ENCODE measurements at regions not wholly inside any gene's neighbourhood (a gene's known extent, or its start where the extent isn't known, plus 50 kb on each side); places are given as distances from the start of the nearest gene placed in this dataset.

GRCh38 chr12:24759155-24759554, 189.7 kb downstream of the BCAT1 start:
- H3K27me3 Mint-ChIP-seq: no peaks in the 10 kb centered on the region
- H3K9me3 Mint-ChIP-seq (ENCODE audit: low read depth): no peaks in the 10 kb centered on the region
- no peak for ATAC-seq
- H3K4me1 Mint-ChIP-seq: peaks cover 17% of the 10 kb centered on the region
- H3K27ac Mint-ChIP-seq: no peak overlapping the region
- CTCF ChIA-PET: no interaction called here
- DNase-seq: no peak
- no peak overlapping the region for H3K4me3 Mint-ChIP-seq
- peaks cover 3% of the 10 kb centered on the region for H3K36me3 Mint-ChIP-seq

- Mint-ChIP-seq H3K4me1 (peaks cover 33% of the 10 kb centered on the region), H3K4me3 (no peak overlapping the region), H3K9me3 (ENCODE audit: low read depth) (no peaks in the 10 kb centered on the region), H3K36me3 (peaks cover 2% of the 10 kb centered on the region), H3K27ac (no peak overlapping the region), H3K27me3 (no peaks in the 10 kb centered on the region)
- CTCF ChIA-PET: no interaction called here
- ATAC-seq (no peak), DNase-seq (no peak)
Observed at GRCh38 chr12:24756479-24757024, 192.3 kb downstream of the BCAT1 start.

DNA sequence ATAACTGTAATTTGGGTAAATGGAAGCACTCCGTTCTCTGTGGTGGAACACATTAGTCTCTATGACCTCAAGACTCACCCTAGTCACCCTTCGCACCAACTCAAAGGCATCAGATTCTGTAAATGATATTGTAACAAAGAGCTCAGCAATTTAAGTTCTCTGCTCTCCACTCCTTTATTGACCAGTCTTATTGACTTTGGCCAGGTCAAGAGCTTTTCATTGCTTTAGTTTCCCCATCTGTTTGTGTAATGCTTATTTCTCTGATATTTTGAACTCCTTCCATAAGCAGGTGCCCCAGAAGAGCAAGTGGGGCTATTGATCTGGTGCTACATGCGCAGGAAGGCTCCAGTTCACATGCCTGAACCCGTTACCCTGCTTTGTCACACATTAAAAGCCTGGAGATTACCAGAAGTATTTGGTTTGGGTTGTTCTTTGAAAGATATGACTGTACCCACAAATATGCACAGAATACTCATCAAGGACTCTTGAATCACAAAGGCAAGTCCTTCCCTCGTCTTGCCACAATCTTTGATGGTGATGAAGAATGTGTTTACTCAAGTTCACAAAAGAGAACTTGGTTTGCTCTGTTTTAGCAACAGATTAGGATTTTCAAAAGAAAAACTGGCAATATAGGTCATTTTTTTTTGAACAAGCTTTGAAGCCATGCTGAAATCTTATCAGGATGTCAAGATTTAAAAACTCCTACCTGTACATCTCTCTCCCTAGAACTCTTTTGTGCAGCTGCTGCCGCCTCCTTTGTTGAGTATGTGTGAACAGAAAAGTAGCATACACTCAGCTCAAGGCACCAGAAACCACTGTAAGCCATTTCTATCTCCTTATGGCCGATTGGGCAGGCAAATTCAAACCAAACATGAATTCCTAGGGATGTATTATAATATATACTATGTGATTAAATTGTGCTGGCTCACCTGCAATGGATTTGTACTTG, 193.9 kb downstream of the BCAT1 start:
- peak; percentile 45 for ATAC-seq
- Mint-ChIP-seq H3K4me3 (no peak overlapping the region), H3K27me3 (no peaks in the 10 kb centered on the region), H3K36me3 (peaks cover 2% of the 10 kb centered on the region), H3K9me3 (ENCODE audit: low read depth) (no peaks in the 10 kb centered on the region), H3K27ac (peak overlapping the region; percentile 42), H3K4me1 (peaks cover 37% of the 10 kb centered on the region)
- DNase-seq: no peak
- CTCF ChIA-PET: interaction anchor here (0.9 kb wide), 2 partner anchors 41 to 83 kb away, joined by 3 read pairs; no protein-coding TSS in a partner anchor

DNA sequence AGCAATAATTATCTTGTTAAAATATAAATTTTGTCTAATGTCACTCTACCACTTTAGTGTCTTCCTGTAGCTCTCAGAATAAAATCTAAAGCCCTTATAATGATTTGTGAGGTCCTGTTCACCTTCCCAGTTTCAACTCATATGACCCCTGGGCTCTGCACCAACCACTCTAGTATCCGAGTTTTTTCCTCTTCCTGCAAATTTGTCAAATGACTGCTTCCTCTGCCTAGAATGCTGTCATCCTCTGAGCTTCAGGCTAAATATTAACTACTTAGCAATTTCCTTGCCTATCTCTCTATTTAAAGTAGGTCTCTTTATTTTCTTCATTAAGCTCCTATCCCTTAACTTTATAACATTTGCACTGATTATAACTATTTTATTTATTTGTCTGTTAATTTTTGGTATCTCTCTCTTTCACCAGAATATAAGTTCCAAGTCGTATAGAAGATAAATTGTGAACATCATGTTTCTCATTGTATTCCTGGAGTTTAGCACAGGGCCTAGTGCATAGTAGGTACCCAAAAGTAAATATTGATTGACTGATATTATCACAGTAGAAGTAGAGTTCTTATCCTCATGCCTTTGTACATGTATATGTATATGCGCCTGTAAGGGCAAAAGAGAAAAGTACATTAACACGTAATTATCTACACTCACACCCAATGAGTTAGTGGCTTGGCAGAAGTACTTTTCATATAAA, 196.0 kb downstream of the BCAT1 start:
- H3K27ac Mint-ChIP-seq: no peak overlapping the region
- no peak overlapping the region for H3K4me3 Mint-ChIP-seq
- H3K36me3 Mint-ChIP-seq: peaks cover 2% of the 10 kb centered on the region

DNA sequence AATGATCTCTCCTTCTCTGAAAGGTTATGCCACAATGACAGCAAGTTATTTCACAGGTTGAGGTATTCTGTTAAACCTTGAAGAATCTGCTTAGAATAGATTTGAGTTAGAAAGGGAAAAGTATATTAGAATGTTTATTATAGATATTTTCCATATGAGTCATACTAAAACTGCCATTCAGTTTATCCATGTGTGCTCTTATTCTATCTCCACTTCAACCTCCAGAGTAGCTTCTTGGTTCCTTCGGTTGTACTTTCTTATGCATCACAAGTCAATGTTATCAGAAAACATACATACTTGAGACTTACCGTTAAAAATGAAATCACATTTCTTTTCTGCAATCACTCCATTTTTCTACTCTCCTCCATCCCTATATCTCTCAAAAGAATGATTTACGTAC, 197.7 kb downstream of the BCAT1 start:
- H3K27ac Mint-ChIP-seq: no peak overlapping the region
- no peak for ATAC-seq

More for the DNA sequence above, 196.0 kb downstream of the BCAT1 start:
- DNase-seq: no peak
- CTCF ChIA-PET: no interaction called here
- peaks cover 37% of the 10 kb centered on the region for H3K4me1 Mint-ChIP-seq
- ATAC-seq: no peak
- no peaks in the 10 kb centered on the region for H3K27me3 Mint-ChIP-seq
- no peaks in the 10 kb centered on the region for H3K9me3 Mint-ChIP-seq (ENCODE audit: low read depth)

GRCh38 chr12:24750263-24750662, 198.6 kb downstream of the BCAT1 start:
- Mint-ChIP-seq H3K27me3 (no peaks in the 10 kb centered on the region), H3K27ac (no peak overlapping the region), H3K4me1 (peaks cover 29% of the 10 kb centered on the region), H3K36me3 (no peaks in the 10 kb centered on the region), H3K9me3 (ENCODE audit: low read depth) (no peaks in the 10 kb centered on the region), H3K4me3 (no peak overlapping the region)
- no peak for ATAC-seq
- CTCF ChIA-PET: interaction anchor here (0.6 to 1.1 kb wide), 2 partner anchors 10 to 27 kb away, joined by 3 read pairs; no protein-coding TSS in a partner anchor
- DNase-seq: no peak

More for the DNA sequence above, 197.7 kb downstream of the BCAT1 start:
- Mint-ChIP-seq H3K4me1 (peaks cover 37% of the 10 kb centered on the region), H3K36me3 (peaks cover 2% of the 10 kb centered on the region), H3K9me3 (ENCODE audit: low read depth) (no peaks in the 10 kb centered on the region), H3K4me3 (no peak overlapping the region), H3K27me3 (no peaks in the 10 kb centered on the region)
- no peak for DNase-seq
- CTCF ChIA-PET: no interaction called here

DNA sequence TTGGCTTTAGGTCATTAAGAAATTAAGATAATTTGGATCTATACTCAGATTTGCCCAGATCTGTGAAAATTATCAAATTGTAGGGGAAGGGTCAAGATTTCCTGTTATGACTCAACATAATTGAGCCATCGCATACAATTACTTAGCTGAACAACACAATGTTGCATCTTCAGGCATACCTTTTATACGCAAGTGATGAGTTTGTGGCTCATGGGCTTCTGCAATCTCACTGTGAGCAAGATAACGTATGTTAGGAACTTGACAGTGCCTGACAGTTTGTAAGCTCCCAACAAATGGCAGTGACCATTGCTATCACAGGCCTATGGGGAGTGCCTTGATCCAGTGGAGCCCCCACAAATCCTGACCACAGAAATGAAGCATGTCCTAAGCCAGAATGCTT, 199.7 kb downstream of the BCAT1 start:
- DNase-seq (no peak), ATAC-seq (no peak)
- CTCF ChIA-PET: interaction anchor here (1.1 kb wide), 1 partner anchor 9 kb away, joined by 3 read pairs; no protein-coding TSS in a partner anchor
- Mint-ChIP-seq H3K27ac (no peak overlapping the region), H3K27me3 (no peaks in the 10 kb centered on the region), H3K9me3 (ENCODE audit: low read depth) (no peaks in the 10 kb centered on the region), H3K36me3 (no peaks in the 10 kb centered on the region), H3K4me1 (peaks cover 20% of the 10 kb centered on the region), H3K4me3 (no peak overlapping the region)

GRCh38 chr12:24748326-24748725, 200.6 kb downstream of the BCAT1 start:
- CTCF ChIA-PET: no interaction called here
- H3K4me1 Mint-ChIP-seq: peaks cover 17% of the 10 kb centered on the region
- H3K27ac Mint-ChIP-seq: no peak overlapping the region
- no peaks in the 10 kb centered on the region for H3K9me3 Mint-ChIP-seq (ENCODE audit: low read depth)
- no peak overlapping the region for H3K4me3 Mint-ChIP-seq
- no peaks in the 10 kb centered on the region for H3K27me3 Mint-ChIP-seq
- ATAC-seq (no peak), DNase-seq (no peak)
- no peaks in the 10 kb centered on the region for H3K36me3 Mint-ChIP-seq

- Mint-ChIP-seq H3K27ac (no peak overlapping the region), H3K4me1 (peaks cover 17% of the 10 kb centered on the region), H3K9me3 (ENCODE audit: low read depth) (no peaks in the 10 kb centered on the region), H3K4me3 (no peak overlapping the region), H3K27me3 (no peaks in the 10 kb centered on the region), H3K36me3 (peaks cover 2% of the 10 kb centered on the region)
- DNase-seq (no peak), ATAC-seq (no peak)
- CTCF ChIA-PET: interaction anchor here (1.2 kb wide), 1 partner anchor 32 kb away, joined by 3 read pairs; no protein-coding TSS in a partner anchor
Observed at GRCh38 chr12:24746864-24747263, 202.0 kb downstream of the BCAT1 start.

- DNase-seq: no peak
- CTCF ChIA-PET: interaction anchor here (1.2 kb wide), 1 partner anchor 33 kb away, joined by 3 read pairs; no protein-coding TSS in a partner anchor
- H3K36me3 Mint-ChIP-seq: peaks cover 2% of the 10 kb centered on the region
- no peak overlapping the region for H3K27ac Mint-ChIP-seq
- H3K9me3 Mint-ChIP-seq (ENCODE audit: low read depth): no peaks in the 10 kb centered on the region
- H3K4me1 Mint-ChIP-seq: peaks cover 16% of the 10 kb centered on the region
- no peak overlapping the region for H3K4me3 Mint-ChIP-seq
- no peak for ATAC-seq
- H3K27me3 Mint-ChIP-seq: no peaks in the 10 kb centered on the region
Observed at GRCh38 chr12:24746006-24746671, 202.8 kb downstream of the BCAT1 start.

DNA sequence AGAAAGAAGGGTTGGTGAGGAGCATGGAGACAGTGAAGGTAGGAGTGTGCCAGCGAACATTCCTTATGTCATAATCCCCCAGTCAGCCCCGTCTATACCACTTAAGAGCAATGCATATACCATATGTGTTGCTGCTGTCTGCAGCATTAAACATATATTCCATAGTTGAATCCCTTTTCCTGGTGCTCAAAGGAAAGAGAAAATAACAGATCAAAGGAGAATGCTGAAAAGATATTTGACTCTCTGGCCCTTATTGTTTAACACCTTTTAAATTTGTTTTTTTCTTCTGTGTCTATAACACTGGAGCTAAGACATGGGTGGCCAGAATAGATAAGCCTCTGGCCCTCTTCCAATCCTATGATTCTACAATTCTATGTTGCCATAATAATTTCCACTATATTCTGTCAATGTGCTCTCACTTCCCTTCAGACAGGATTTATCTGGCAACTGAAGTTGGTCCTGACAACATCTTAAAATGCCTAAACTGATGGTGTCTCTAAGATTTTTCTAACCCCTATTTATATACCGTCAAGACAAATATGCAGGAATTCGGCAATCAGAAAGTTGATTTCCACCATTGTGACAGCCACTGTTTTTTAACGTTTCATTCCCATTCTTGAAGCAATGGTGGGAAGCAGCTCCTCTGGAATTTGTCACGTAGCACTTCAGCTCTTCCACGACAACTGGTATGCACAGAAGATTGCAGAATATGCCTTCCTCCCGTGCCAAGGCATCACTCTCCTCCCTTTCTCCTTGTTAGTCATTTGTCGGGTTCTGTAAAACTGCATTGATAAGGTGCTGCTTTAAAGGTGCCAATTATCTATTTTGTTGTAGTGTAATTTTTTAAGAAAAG, 204.7 kb downstream of the BCAT1 start:
- Mint-ChIP-seq H3K27me3 (no peaks in the 10 kb centered on the region), H3K9me3 (ENCODE audit: low read depth) (no peaks in the 10 kb centered on the region), H3K4me3 (no peak overlapping the region), H3K4me1 (peaks cover 29% of the 10 kb centered on the region), H3K36me3 (peaks cover 4% of the 10 kb centered on the region), H3K27ac (no peak overlapping the region)
- ATAC-seq: no peak
- CTCF ChIA-PET: no interaction called here
- DNase-seq: no peak

DNA sequence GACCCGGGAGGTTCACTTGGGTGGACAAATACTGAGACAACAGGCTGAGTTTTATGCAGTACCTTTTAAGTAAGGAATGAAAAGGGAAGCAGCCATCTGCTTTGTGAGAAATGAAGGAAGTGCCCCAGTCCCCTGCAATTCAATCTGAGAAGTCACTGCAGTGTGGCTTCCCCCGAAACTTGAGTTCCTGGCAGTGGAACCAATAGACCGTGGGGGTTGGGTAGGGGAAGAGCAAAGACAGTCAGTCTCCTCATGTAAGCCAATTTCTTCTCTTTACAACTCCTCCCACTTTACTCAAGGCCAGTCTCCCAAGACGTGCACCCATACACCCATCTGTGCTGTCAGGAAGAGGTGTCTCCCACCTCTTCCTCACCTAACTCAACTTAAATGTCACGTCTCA, 206.5 kb downstream of the BCAT1 start:
- Mint-ChIP-seq H3K27me3 (no peaks in the 10 kb centered on the region), H3K36me3 (peaks cover 4% of the 10 kb centered on the region), H3K4me3 (peak overlapping the region; percentile 47), H3K4me1 (peaks cover 35% of the 10 kb centered on the region), H3K9me3 (ENCODE audit: low read depth) (no peaks in the 10 kb centered on the region), H3K27ac (peak overlapping the region; percentile 76)
- peak; percentile 76 for DNase-seq
- peak; percentile 79 for ATAC-seq
- CTCF ChIA-PET: no interaction called here
